Nephron (organoid): ENCODE measurements at regions not wholly inside any gene's neighbourhood (a gene's known extent, or its start where the extent isn't known, plus 50 kb on each side); places are given as distances from the start of the nearest gene placed in this dataset.

Experiments
- H3K27ac Mint-ChIP-seq, 3 experiments: 2 replicates each; pipeline ENCODE4 v1.8.0; 2020; ENCODE audit warnings: mixed read lengths in 3 of 3, mild to moderate bottlenecking in 2 of 3, moderate library complexity in 1 of 3
- H3K27me3 Mint-ChIP-seq: 2 replicates; pipeline ENCODE4 v1.8.0; 2021; ENCODE audit warnings: low read depth, mild to moderate bottlenecking, moderate library complexity, mixed read lengths
- H3K36me3 Mint-ChIP-seq: 2 replicates; pipeline ENCODE4 v1.8.0; 2020; ENCODE audit warnings: low read depth, mixed read lengths
- H3K4me1 Mint-ChIP-seq: 2 replicates; pipeline ENCODE4 v1.8.0; 2020; ENCODE audit warnings: mixed read lengths
- H3K4me3 Mint-ChIP-seq, 3 experiments: 2 replicates each; pipeline ENCODE4 v1.8.0; 2020; ENCODE audit warnings: mild to moderate bottlenecking in 3 of 3, mixed read lengths in 3 of 3, moderate library complexity in 2 of 3
- H3K9me3 Mint-ChIP-seq: 2 replicates; pipeline ENCODE4 v1.8.0; 2020; ENCODE audit warnings: mixed read lengths
- CTCF ChIP-seq, 3 experiments: fragments of 200-600 bp; sonication (generic); IDR thresholded peaks; one replicate each; pipeline ENCODE4 v1.5.0; 2021; ENCODE audit warnings: antibody characterized with exemption in 3 of 3; ENCODE audit not compliant: unreplicated experiment in 3 of 3

- Mint-ChIP-seq H3K27me3 (peaks cover 97% of the 10 kb centered on the region), H3K27ac (no peak overlapping the region), H3K9me3 (no peaks in the 10 kb centered on the region), H3K36me3 (no peaks in the 10 kb centered on the region), H3K4me1 (no peaks in the 10 kb centered on the region), H3K4me3 (no peak overlapping the region)
- no peak for TF ChIP-seq CTCF (IDR thresholded peaks at IDR 0.05; ENCODE audit: unreplicated experiment in 3 of 3)
Measured at GRCh38 chr16:86363836-86364618, 146.3 kb upstream of the FOXF1 start.

GRCh38 chr16:86364653-86365380 lies 145.5 kb upstream of the FOXF1 start:
- Mint-ChIP-seq H3K4me1 (no peaks in the 10 kb centered on the region), H3K36me3 (no peaks in the 10 kb centered on the region), H3K27ac (no peak overlapping the region), H3K9me3 (no peaks in the 10 kb centered on the region), H3K4me3 (no peak overlapping the region), H3K27me3 (peaks cover 96% of the 10 kb centered on the region)
- no peak for TF ChIP-seq CTCF (IDR thresholded peaks at IDR 0.05; ENCODE audit: unreplicated experiment in 3 of 3)

- H3K4me1 Mint-ChIP-seq: no peaks in the 10 kb centered on the region
- H3K36me3 Mint-ChIP-seq: no peaks in the 10 kb centered on the region
- no peak overlapping the region for H3K4me3 Mint-ChIP-seq
- H3K9me3 Mint-ChIP-seq: no peaks in the 10 kb centered on the region
- no peak for TF ChIP-seq CTCF (IDR thresholded peaks at IDR 0.05; ENCODE audit: unreplicated experiment in 3 of 3)
- peaks cover 96% of the 10 kb centered on the region for H3K27me3 Mint-ChIP-seq
- H3K27ac Mint-ChIP-seq: no peak overlapping the region
Measured at GRCh38 chr16:86365513-86366273, 144.6 kb upstream of the FOXF1 start.

- no peak for TF ChIP-seq CTCF (IDR thresholded peaks at IDR 0.05; ENCODE audit: unreplicated experiment in 3 of 3)
Measured at GRCh38 chr16:86366481-86366880, 143.8 kb upstream of the FOXF1 start.

GRCh38 chr16:86367291-86368072 lies 142.8 kb upstream of the FOXF1 start:
- Mint-ChIP-seq H3K27ac (no peak overlapping the region), H3K4me1 (no peaks in the 10 kb centered on the region), H3K4me3 (no peak overlapping the region), H3K27me3 (peaks cover 97% of the 10 kb centered on the region), H3K36me3 (no peaks in the 10 kb centered on the region), H3K9me3 (no peaks in the 10 kb centered on the region)
- no peak for TF ChIP-seq CTCF (IDR thresholded peaks at IDR 0.05; ENCODE audit: unreplicated experiment in 3 of 3)

More at GRCh38 chr16:86366481-86366880, 143.8 kb upstream of the FOXF1 start:
- Mint-ChIP-seq H3K9me3 (no peaks in the 10 kb centered on the region), H3K36me3 (no peaks in the 10 kb centered on the region), H3K4me1 (no peaks in the 10 kb centered on the region), H3K27me3 (peaks cover 96% of the 10 kb centered on the region), H3K4me3 (no peak overlapping the region), H3K27ac (no peak overlapping the region)
